Mesenchymal stem cell (in vitro differentiated cells and primary cell): ENCODE measurements at regions not wholly inside any gene's neighbourhood (a gene's known extent, or its start where the extent isn't known, plus 50 kb on each side); places are given as distances from the start of the nearest gene placed in this dataset.
"Not testable (repeated sequence)": the region's sequence is repeated elsewhere in the genome, so short reads cannot be mapped to it uniquely, and the experiment has no call there.

ENCODE experiments used
- DNase-seq: peaks from one replicate; pipeline ENCODE4 v3.0.0-alpha.2; 2013
- H2AFZ ChIP-seq: one replicate; pipeline ENCODE4 v1.6.1; 2013; ENCODE audit warnings: low read depth, mild to moderate bottlenecking, control low read depth, inconsistent platforms, low read length, moderate library complexity
- H2AK5ac ChIP-seq: 2 replicates; pipeline ENCODE4 v1.6.1; 2013; ENCODE audit warnings: low read length, moderate library complexity, mild to moderate bottlenecking, inconsistent platforms; ENCODE audit not compliant: severe bottlenecking
- H2BK120ac ChIP-seq: one replicate; pipeline ENCODE4 v1.6.1; 2013; ENCODE audit warnings: low read depth, mild to moderate bottlenecking, inconsistent platforms, low read length, moderate library complexity
- H2BK12ac ChIP-seq, 2 experiments: one replicate each; pipeline ENCODE4 v1.6.1; 2013; ENCODE audit warnings: inconsistent platforms in 2 of 2, low read length in 2 of 2, mild to moderate bottlenecking in 2 of 2, moderate library complexity in 2 of 2, control low read depth in 1 of 2
- H2BK15ac ChIP-seq: one replicate; pipeline ENCODE4 v1.6.1; 2013; ENCODE audit warnings: mild to moderate bottlenecking, low read depth, inconsistent platforms; ENCODE audit not compliant: poor library complexity, severe bottlenecking
- H2BK5ac ChIP-seq: 2 replicates; pipeline ENCODE4 v1.6.1; 2013; ENCODE audit warnings: low read depth, mild to moderate bottlenecking, low read length, control low read depth, inconsistent platforms; ENCODE audit not compliant: poor library complexity, severe bottlenecking
- H3K14ac ChIP-seq, 2 experiments: one replicate each; pipeline ENCODE4 v1.6.1; 2013; ENCODE audit warnings: inconsistent platforms in 2 of 2, low read length in 2 of 2, control low read depth in 1 of 2, mild to moderate bottlenecking in 1 of 2, moderate library complexity in 1 of 2
- H3K18ac ChIP-seq, 2 experiments: one replicate each; pipeline ENCODE4 v1.6.1; 2013; ENCODE audit warnings: inconsistent platforms in 2 of 2, low read length in 2 of 2, control low read depth in 1 of 2, low read depth in 1 of 2, mild to moderate bottlenecking in 1 of 2
- H3K23ac ChIP-seq, 2 experiments: one replicate each; pipeline ENCODE4 v1.6.1; 2013; ENCODE audit warnings: inconsistent platforms in 2 of 2, low read length in 2 of 2, mild to moderate bottlenecking in 2 of 2, moderate library complexity in 2 of 2, control low read depth in 1 of 2
- H3K27ac ChIP-seq: 2 replicates; pipeline ENCODE4 v1.5.1; 2013; ENCODE audit warnings: mild to moderate bottlenecking, moderate library complexity, low read length, control low read depth, inconsistent platforms; ENCODE audit not compliant: poor library complexity, severe bottlenecking
- H3K27me3 ChIP-seq, 2 experiments: 2 replicates each; pipeline versions ENCODE4 v1.6.1 to v1.7.0; 2013; ENCODE audit warnings: low read length in 2 of 2, mild to moderate bottlenecking in 2 of 2, moderate library complexity in 2 of 2, control low read depth in 1 of 2, inconsistent platforms in 1 of 2; ENCODE audit not compliant: control insufficient read depth in 1 of 2, insufficient read depth in 1 of 2
- H3K36me3 ChIP-seq, 2 experiments: 2 replicates each; pipeline versions ENCODE4 v1.6.1 to v1.7.0; 2013; ENCODE audit warnings: low read length in 2 of 2, control low read depth in 1 of 2, inconsistent platforms in 1 of 2, low read depth in 1 of 2, mild to moderate bottlenecking in 1 of 2; ENCODE audit not compliant: insufficient read depth in 2 of 2, control insufficient read depth in 1 of 2
- H3K4ac ChIP-seq, 2 experiments: one replicate each; pipeline ENCODE4 v1.6.1; 2013; ENCODE audit warnings: inconsistent platforms in 2 of 2, low read length in 2 of 2, mild to moderate bottlenecking in 2 of 2, moderate library complexity in 2 of 2, control low read depth in 1 of 2, low read depth in 1 of 2
- H3K4me1 ChIP-seq: 2 replicates; pipeline ENCODE4 v1.6.1; 2013; ENCODE audit warnings: low read depth, low read length, control low read depth; ENCODE audit not compliant: control insufficient read depth, insufficient read depth
- H3K4me2 ChIP-seq: 2 replicates; pipeline ENCODE4 v1.6.1; 2013; ENCODE audit warnings: low read length, mild to moderate bottlenecking, inconsistent platforms; ENCODE audit not compliant: poor library complexity, severe bottlenecking
- H3K4me3 ChIP-seq, 2 experiments: 2 replicates each; pipeline versions ENCODE4 v1.5.1 to v1.7.0; 2013; ENCODE audit warnings: low read length in 2 of 2, mild to moderate bottlenecking in 2 of 2, control low read depth in 1 of 2, low read depth in 1 of 2; ENCODE audit not compliant: insufficient read depth in 1 of 2
- H3K79me1 ChIP-seq: replicated peaks from 2 replicates; pipeline ENCODE4 v1.6.1; 2013; ENCODE audit warnings: mild to moderate bottlenecking, control low read depth, low read length, inconsistent platforms; ENCODE audit not compliant: poor library complexity, severe bottlenecking
- H3K9ac ChIP-seq: 2 replicates; pipeline ENCODE4 v1.7.0; 2013; ENCODE audit warnings: mild to moderate bottlenecking, low read length, moderate library complexity
- H3K9me3 ChIP-seq: 2 replicates; pipeline ENCODE4 v1.7.0; 2013; ENCODE audit warnings: mild to moderate bottlenecking, low read length; ENCODE audit not compliant: control insufficient read depth
- H4K8ac ChIP-seq: one replicate; pipeline ENCODE4 v1.6.1; 2013; ENCODE audit warnings: inconsistent platforms, mild to moderate bottlenecking, low read length, moderate library complexity
- H4K91ac ChIP-seq: one replicate; pipeline ENCODE4 v1.6.1; 2013; ENCODE audit warnings: mild to moderate bottlenecking, low read length, inconsistent platforms
- WGBS: methylation state at CpG from one replicate; pipeline ENCODE4 v1.1.7; 2013; ENCODE audit warnings: mixed read lengths; 5-methylcytosine and 5-hydroxymethylcytosine counted together

- Histone ChIP-seq H3K79me1 (no peaks in the 10 kb centered on the region), H3K36me3 (no peaks in the 10 kb centered on the region), H3K9ac (no peak overlapping the region), H4K91ac (no peak overlapping the region), H2BK120ac (no peak overlapping the region), H2AFZ (no peak overlapping the region), H3K4me3 (no peak overlapping the region), H3K27me3 (no peaks in the 10 kb centered on the region), H4K8ac (no peak overlapping the region), H3K4me2 (no peak overlapping the region), H3K18ac (no peak overlapping the region), H2AK5ac (peak overlapping the region; percentile 40), H3K4ac (no peak overlapping the region), H2BK15ac (no peak overlapping the region), H3K27ac (no peak overlapping the region), H2BK12ac (no peak overlapping the region), H3K4me1 (no peaks in the 10 kb centered on the region), H3K23ac (no peak overlapping the region), H3K14ac (no peak overlapping the region), H2BK5ac (no peak overlapping the region), H3K9me3 (no peaks in the 10 kb centered on the region)
- 97% methylated on average over 3 of the region's 4 CpGs for WGBS
- DNase-seq, result no peak
These were observed 230.6 kb upstream of the KRR1 start for GRCh38 chr12:75742048-75742447.

DNA sequence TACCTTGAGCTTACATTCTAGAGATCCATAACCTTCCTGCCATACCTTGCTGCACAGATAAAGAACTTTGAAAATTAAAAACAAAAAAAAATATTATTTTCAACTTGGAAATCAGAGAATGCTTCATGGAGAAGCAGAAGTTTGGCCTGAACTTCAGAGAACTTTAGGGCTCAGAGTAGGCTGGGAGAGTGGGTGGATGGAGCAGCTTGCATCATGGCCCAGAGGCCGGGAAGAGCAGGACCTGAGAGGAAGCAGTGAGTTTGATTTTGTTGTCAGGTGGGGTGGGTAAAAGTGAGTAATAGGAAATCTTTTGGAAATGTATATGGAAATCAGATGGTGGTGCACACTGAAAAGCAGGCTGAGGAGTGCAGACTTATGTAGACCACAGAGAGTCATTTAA is 228.5 kb upstream of the KRR1 start:
- Histone ChIP-seq H3K9ac (no peak overlapping the region), H2BK5ac (no peak overlapping the region), H3K27ac (no peak overlapping the region), H2AFZ (no peak overlapping the region), H3K4me3 (no peak overlapping the region), H2BK12ac (no peak overlapping the region), H3K18ac (peak overlapping the region in 1 of 2 experiments; percentile 66), H3K23ac (no peak overlapping the region), H3K14ac (no peak overlapping the region), H3K79me1 (no peaks in the 10 kb centered on the region), H3K36me3 (no peaks in the 10 kb centered on the region), H3K4ac (no peak overlapping the region), H3K4me2 (no peak overlapping the region), H3K9me3 (no peaks in the 10 kb centered on the region), H4K8ac (no peak overlapping the region), H3K4me1 (peaks cover 1% of the 10 kb centered on the region), H4K91ac (no peak overlapping the region), H2BK120ac (no peak overlapping the region), H2AK5ac (peak overlapping the region; percentile 96), H2BK15ac (no peak overlapping the region), H3K27me3 (no peaks in the 10 kb centered on the region)
- WGBS, result 89% methylated on average over 1 of the region's 1 CpG
- DNase-seq, result no peak

- not testable (repeated sequence) for H3K23ac ChIP-seq, H2BK5ac ChIP-seq, H3K9me3 ChIP-seq, H3K27ac ChIP-seq, H3K4ac ChIP-seq, H3K36me3 ChIP-seq, H3K14ac ChIP-seq, H3K79me1 ChIP-seq, H2AK5ac ChIP-seq, H3K9ac ChIP-seq, H3K4me3 ChIP-seq, H2BK15ac ChIP-seq, H4K91ac ChIP-seq, H3K4me2 ChIP-seq, H2AFZ ChIP-seq, DNase-seq, H2BK12ac ChIP-seq, H3K27me3 ChIP-seq, H3K4me1 ChIP-seq, H4K8ac ChIP-seq, H3K18ac ChIP-seq, H2BK120ac ChIP-seq
- 100% methylated on average over 1 of the region's 2 CpGs for WGBS
These were observed 227.7 kb upstream of the KRR1 start for GRCh38 chr12:75739098-75739497.

- no peak overlapping the region for H3K4me3 ChIP-seq
- no peaks in the 10 kb centered on the region for H3K79me1 ChIP-seq
- no peak overlapping the region for H2BK12ac ChIP-seq
- H3K23ac ChIP-seq, result no peak overlapping the region
- H3K36me3 ChIP-seq, result no peaks in the 10 kb centered on the region
- H3K4me2 ChIP-seq, result no peak overlapping the region
- H3K27me3 ChIP-seq, result no peaks in the 10 kb centered on the region
- H2AFZ ChIP-seq, result no peak overlapping the region
- H3K4ac ChIP-seq, result no peak overlapping the region
- H3K14ac ChIP-seq, result no peak overlapping the region
- 26% methylated on average over 2 of the region's 2 CpGs for WGBS
- H4K91ac ChIP-seq, result no peak overlapping the region
- H3K18ac ChIP-seq, result no peak overlapping the region
- H2AK5ac ChIP-seq, result no peak overlapping the region
- H3K27ac ChIP-seq, result no peak overlapping the region
- no peaks in the 10 kb centered on the region for H3K9me3 ChIP-seq
- H2BK5ac ChIP-seq, result no peak overlapping the region
- H2BK120ac ChIP-seq, result no peak overlapping the region
- H4K8ac ChIP-seq, result no peak overlapping the region
- peak; percentile 62 for DNase-seq
- no peak overlapping the region for H3K9ac ChIP-seq
- peaks cover 1% of the 10 kb centered on the region for H3K4me1 ChIP-seq
- H2BK15ac ChIP-seq, result no peak overlapping the region
These were observed 227.1 kb upstream of the KRR1 start for GRCh38 chr12:75738486-75738885.
